Stimulated activated naive B cell treated with anti-CD40 and anti-IgM and Interleukin-4, amounts not matched to agents 10 μg/mL and 1 μg/mL and 100 μg/mL, for 72 hours (primary cell): ENCODE measurements at regions not wholly inside any gene's neighbourhood (a gene's known extent, or its start where the extent isn't known, plus 50 kb on each side); places are given as distances from the start of the nearest gene placed in this dataset.

Experiments used
- ATAC-seq, 2 donors: fragments of 150-1000 bp; cut with Tn5 transposase; replicated peaks; 2 replicates each; pipeline ENCODE4 v1.10.0; 2021; ENCODE audit warnings: moderate library complexity in 1 of 2
- DNase-seq: peaks from one replicate; pipeline ENCODE4 v3.0.0; 2021
- H3K27ac Mint-ChIP-seq: one replicate; pipeline ENCODE4 v1.8.0; 2022; ENCODE audit warnings: mild to moderate bottlenecking, mixed read lengths
- H3K27me3 Mint-ChIP-seq, 2 donors: one replicate each; pipeline ENCODE4 v1.8.0; 2022; ENCODE audit warnings: mixed read lengths in 2 of 2
- H3K36me3 Mint-ChIP-seq, 2 donors: one replicate each; pipeline ENCODE4 v1.8.0; 2022; ENCODE audit warnings: mixed read lengths in 2 of 2, mild to moderate bottlenecking in 1 of 2
- H3K4me1 Mint-ChIP-seq, 2 donors: one replicate each; pipeline ENCODE4 v1.8.0; 2022; ENCODE audit warnings: mixed read lengths in 2 of 2, mild to moderate bottlenecking in 1 of 2
- H3K4me3 Mint-ChIP-seq, 2 donors: one replicate each; pipeline ENCODE4 v1.8.0; 2022; ENCODE audit warnings: mild to moderate bottlenecking in 2 of 2, mixed read lengths in 2 of 2, moderate library complexity in 1 of 2
- H3K9me3 Mint-ChIP-seq, 2 donors: one replicate each; pipeline ENCODE4 v1.8.0; 2022; ENCODE audit warnings: mixed read lengths in 2 of 2, mild to moderate bottlenecking in 1 of 2

DNA sequence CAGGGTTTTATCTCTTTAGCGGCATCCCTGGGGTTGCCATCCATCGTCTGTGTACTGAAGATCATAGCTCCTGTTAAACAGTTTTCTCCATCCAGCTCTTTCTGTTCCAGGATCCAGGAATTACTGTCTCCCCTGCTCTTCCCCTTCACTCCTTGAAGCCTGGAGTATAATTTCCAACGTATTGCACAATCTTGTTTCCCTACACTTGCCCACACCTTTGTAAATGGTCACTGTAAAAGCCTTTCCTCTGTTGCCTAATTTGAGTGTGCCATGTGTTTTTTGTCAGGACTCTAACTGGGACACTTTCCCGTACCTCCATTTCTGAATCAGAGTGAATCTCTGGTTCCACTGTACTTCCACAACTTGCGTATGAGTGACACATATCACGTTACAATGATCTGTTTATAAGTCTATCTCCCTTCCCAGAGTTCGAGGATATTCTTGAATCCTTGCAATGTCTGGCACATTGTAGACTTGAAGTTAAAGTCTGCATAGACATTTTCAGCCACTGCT, 199.6 kb upstream of the SNX7 start:
- ATAC-seq (no peak), DNase-seq (no peak)
- H3K27me3 Mint-ChIP-seq = no peaks in the 10 kb centered on the region
- H3K9me3 Mint-ChIP-seq = no peaks in the 10 kb centered on the region
- H3K27ac Mint-ChIP-seq = no peak overlapping the region
- no peaks in the 10 kb centered on the region for H3K36me3 Mint-ChIP-seq
- no peaks in the 10 kb centered on the region for H3K4me1 Mint-ChIP-seq
- no peak overlapping the region for H3K4me3 Mint-ChIP-seq

DNA sequence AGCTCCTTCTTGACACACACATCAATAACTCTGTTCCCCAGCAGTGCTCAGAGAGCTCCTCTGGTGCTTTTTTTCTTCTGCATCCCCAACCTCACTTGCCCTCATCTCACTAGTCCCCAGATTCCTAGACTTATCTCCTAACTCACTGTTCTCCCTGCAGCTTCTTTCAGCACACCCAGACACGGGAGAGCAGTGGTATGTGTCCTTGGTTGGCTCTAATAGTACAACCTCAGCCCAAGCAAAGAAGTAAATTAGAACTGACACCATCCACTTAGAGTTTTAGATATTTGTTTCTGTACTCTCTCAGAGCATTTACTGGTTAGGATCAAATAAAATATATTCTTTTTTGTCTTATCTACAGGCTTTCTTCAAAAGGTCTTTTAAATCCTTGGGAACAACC, 201.4 kb upstream of the SNX7 start:
- Mint-ChIP-seq H3K9me3 (no peaks in the 10 kb centered on the region), H3K36me3 (no peaks in the 10 kb centered on the region), H3K4me1 (no peaks in the 10 kb centered on the region), H3K27me3 (no peaks in the 10 kb centered on the region), H3K27ac (no peak overlapping the region), H3K4me3 (no peak overlapping the region)
- ATAC-seq (peak in 1 of 2 donors; percentile 33), DNase-seq (no peak)

DNA sequence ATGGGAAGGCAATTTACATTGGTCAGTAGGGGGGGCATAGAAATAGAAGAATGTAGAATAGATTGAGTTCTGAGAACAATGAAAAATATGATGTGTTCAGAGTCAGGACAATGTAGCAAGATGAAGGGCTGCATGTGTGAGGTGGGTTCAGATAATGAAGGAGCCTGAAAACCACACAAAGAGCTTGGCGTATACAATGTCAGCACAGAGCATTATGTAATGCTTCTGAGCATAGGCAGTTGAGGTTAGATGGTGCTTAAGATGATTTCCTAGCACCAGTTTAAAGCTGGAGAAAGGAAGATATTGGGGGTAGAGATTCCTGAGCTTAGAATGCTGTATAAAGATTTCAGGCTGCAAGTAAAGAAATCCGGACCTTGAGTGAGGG, 202.0 kb upstream of the SNX7 start:
- Mint-ChIP-seq H3K4me1 (no peaks in the 10 kb centered on the region), H3K27me3 (no peaks in the 10 kb centered on the region), H3K36me3 (no peaks in the 10 kb centered on the region), H3K4me3 (no peak overlapping the region), H3K9me3 (no peaks in the 10 kb centered on the region), H3K27ac (no peak overlapping the region)
- DNase-seq = no peak
- no peak for ATAC-seq

DNA sequence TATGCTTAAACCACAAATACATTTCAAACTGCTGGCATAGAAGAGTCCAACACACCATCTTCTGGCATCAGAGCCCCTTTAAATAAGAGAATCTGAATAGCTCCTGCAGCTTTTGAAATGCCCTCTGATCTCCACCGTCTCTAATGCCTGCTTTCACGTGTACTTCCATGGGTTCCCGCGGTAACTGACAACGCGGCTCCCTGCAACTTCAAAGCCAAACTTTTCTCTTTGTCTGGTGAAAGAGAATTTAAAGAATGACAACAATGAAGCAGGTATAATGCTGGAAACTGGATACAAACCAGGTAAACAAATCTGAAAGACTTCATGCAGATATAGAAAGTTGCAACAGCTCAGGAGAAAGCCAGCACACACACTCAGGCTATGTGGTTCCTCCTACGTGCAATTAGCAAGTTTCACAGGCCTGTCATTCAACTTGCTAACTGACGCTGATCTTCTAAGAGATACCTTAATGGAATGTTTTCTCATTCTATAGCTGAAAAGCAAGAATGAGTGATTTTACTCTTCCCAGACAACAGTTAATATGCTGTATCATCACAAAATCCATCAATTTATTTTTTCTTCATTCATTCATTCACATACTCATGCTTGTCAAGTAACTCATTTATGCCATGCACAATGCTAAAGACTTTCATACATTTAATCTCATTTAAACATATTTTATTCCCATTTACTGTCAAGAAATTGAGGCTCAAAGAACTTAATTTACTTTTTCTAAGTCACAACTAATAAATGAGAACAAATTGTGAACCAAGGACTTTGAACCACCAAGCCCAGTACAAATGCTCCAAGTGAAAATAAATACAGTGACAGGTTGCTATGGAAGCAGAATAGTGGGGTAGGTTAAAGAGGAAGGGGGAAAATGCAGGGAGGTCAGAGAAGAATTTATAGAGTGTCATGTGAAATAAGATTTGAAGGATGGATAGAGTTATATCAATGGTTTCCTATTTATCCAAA, 202.7 kb upstream of the SNX7 start:
- no peak overlapping the region for H3K27ac Mint-ChIP-seq
- H3K4me1 Mint-ChIP-seq = no peaks in the 10 kb centered on the region
- H3K9me3 Mint-ChIP-seq = no peaks in the 10 kb centered on the region
- DNase-seq = no peak
- ATAC-seq = no peak
- no peak overlapping the region for H3K4me3 Mint-ChIP-seq
- no peaks in the 10 kb centered on the region for H3K36me3 Mint-ChIP-seq
- H3K27me3 Mint-ChIP-seq = no peaks in the 10 kb centered on the region

DNA sequence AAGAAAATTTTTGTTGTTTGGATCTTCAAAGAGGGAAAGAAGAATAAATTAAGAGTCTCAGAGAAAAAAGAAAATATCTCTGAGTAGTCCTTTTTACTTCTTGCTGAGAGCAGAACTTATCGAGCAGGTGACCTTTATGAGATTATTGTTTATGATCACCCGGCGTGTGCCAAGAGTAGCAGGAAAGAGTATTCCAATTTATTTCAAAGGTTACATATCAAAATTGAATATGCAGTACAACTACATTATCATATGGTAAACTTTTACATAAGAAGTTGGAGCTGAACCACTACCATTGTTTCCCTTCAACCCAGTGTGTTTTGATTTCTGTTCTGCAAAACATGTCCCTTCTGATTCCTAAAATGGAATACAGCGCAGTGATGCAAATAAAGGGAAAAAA, 204.3 kb upstream of the SNX7 start:
- DNase-seq = no peak
- Mint-ChIP-seq H3K4me1 (no peaks in the 10 kb centered on the region), H3K27me3 (no peaks in the 10 kb centered on the region), H3K4me3 (no peak overlapping the region), H3K36me3 (no peaks in the 10 kb centered on the region), H3K27ac (no peak overlapping the region), H3K9me3 (no peaks in the 10 kb centered on the region)
- no peak for ATAC-seq

DNA sequence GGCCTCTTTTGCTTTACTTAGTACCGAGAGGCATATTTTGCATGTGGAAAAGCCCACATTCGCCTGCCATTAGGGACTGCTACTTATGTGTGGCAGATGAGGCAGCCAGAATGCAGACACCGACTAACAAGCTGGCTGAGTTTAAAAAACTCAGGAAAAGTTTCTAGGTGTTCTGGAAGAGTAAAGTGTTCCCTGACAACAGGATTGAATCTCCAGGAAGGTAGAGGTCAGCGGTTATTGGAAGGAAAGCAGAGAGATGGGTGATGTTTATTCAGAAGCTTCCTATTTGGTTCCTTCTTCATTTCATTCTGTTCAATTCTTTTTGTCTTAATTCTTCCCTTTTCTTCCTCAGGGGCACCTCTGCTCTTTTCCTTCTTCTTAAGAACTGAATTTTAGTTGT, 206.9 kb upstream of the SNX7 start:
- Mint-ChIP-seq H3K27me3 (no peaks in the 10 kb centered on the region), H3K9me3 (no peaks in the 10 kb centered on the region), H3K4me3 (no peak overlapping the region), H3K4me1 (no peaks in the 10 kb centered on the region), H3K27ac (no peak overlapping the region), H3K36me3 (no peaks in the 10 kb centered on the region)
- ATAC-seq (no peak), DNase-seq (no peak)

DNA sequence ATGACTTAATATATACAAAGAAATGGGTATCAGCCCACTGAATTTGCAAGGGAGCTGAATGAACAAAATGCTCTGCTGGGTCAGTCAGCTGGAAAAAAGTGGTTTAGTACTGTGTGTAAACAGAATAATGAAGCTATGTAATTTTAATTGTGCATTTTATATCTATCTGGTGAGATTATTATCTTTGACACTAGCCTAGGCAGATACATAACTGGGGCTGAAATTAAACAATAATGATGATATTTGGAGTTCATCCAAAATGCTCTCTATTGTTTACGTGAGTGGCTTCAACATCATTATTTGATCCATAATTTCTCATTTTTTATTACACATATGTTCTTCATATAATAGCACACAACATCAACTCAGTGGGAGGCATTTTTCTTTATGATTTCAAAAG, 208.5 kb upstream of the SNX7 start:
- H3K9me3 Mint-ChIP-seq = peaks cover 0 to 1% of the 10 kb centered on the region in 2 donors
- H3K4me3 Mint-ChIP-seq = no peak overlapping the region
- H3K27me3 Mint-ChIP-seq = no peaks in the 10 kb centered on the region
- ATAC-seq (no peak), DNase-seq (no peak)
- no peak overlapping the region for H3K27ac Mint-ChIP-seq
- no peaks in the 10 kb centered on the region for H3K4me1 Mint-ChIP-seq
- H3K36me3 Mint-ChIP-seq = no peaks in the 10 kb centered on the region

DNA sequence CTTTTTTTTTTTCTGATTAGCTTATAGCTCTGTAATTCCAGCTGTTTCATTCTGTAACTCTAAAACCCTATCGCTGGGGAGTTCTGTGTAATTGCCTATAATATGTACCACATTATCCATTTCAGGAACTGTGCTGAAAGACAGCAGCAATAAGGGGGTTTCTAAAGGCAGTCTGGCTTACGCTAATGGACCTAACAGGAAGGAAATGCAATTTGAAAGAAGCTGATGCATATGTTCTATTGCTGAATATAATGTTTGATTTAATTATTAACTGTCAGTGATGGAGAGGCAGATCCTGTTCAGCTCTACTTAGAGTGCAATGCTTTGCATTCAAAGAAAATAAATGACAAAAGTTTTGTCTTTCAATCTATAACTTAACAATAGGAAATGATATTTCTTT, 209.4 kb upstream of the SNX7 start:
- no peaks in the 10 kb centered on the region for H3K27me3 Mint-ChIP-seq
- H3K27ac Mint-ChIP-seq = no peak overlapping the region
- no peaks in the 10 kb centered on the region for H3K4me1 Mint-ChIP-seq
- no peak overlapping the region for H3K4me3 Mint-ChIP-seq
- no peaks in the 10 kb centered on the region for H3K36me3 Mint-ChIP-seq
- peaks cover 0 to 1% of the 10 kb centered on the region in 2 donors for H3K9me3 Mint-ChIP-seq
- DNase-seq = no peak
- ATAC-seq = no peak

DNA sequence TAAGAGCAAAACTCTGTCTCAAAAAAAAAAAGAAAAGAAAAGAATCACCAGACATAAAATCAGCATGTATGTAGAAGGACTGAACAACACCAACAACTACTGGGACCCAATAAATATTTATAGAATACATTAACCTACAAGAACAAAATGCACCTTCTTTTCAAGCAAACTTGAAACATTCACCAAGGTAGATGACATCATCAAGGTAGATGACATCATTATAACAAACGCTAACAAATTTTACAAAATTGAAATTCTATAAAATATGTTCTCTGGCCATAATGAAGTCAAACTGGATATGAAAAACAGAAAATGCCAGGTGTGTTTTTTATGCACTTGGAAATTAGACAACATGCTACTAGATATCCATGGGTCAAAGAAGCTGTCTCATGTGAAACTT, 220.2 kb upstream of the SNX7 start:
- no peaks in the 10 kb centered on the region for H3K27me3 Mint-ChIP-seq
- H3K9me3 Mint-ChIP-seq = no peaks in the 10 kb centered on the region
- H3K36me3 Mint-ChIP-seq = no peaks in the 10 kb centered on the region
- H3K27ac Mint-ChIP-seq = no peak overlapping the region
- no peaks in the 10 kb centered on the region for H3K4me1 Mint-ChIP-seq
- H3K4me3 Mint-ChIP-seq = no peak overlapping the region
- no peak for DNase-seq
- ATAC-seq = no peak

DNA sequence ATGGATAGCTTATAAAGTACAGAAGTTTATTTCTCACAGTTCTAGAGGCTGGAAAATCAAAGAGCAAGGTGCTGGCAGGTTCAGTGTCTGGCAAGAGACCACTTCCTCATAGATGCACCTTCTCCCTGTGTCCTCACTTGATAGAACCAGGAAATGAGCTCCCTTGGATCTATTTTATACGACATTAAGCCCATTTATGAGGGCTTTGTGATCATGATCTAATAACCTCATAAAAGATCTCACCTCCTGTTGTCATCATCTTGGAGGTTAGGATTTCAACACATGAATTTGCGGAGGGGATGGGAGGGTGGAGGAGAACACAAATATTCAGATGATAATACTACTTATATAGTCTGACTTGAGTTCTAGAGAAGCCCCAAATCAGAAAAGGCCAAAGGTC, 222.1 kb upstream of the SNX7 start:
- H3K36me3 Mint-ChIP-seq = no peaks in the 10 kb centered on the region
- no peak overlapping the region for H3K4me3 Mint-ChIP-seq
- H3K27ac Mint-ChIP-seq = no peak overlapping the region

DNA sequence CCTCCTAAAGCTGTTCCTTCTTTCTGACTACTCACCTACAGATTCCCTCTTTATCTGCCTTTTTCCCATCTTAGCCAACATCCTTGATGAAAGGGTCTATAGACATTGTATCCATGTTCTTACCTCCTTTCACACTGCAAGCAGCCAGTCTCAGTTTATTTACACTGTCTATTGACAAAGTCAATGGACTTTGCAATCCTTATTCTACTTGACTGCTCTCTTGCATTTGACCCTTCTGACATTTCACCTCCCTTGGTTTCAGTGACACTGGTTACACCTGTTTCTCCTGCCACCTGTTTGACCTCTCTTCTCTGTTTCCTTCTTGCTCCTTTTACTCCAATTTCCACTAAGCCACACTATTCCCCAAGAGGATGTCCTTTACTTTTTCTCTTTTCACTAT, 224.0 kb upstream of the SNX7 start:
- ATAC-seq (no peak), DNase-seq (no peak)
- Mint-ChIP-seq H3K27me3 (no peaks in the 10 kb centered on the region), H3K36me3 (no peaks in the 10 kb centered on the region), H3K4me3 (no peak overlapping the region), H3K4me1 (no peaks in the 10 kb centered on the region), H3K9me3 (no peaks in the 10 kb centered on the region), H3K27ac (no peak overlapping the region)

More for the DNA sequence above, 222.1 kb upstream of the SNX7 start:
- Mint-ChIP-seq H3K27me3 (no peaks in the 10 kb centered on the region), H3K4me1 (no peaks in the 10 kb centered on the region), H3K9me3 (no peaks in the 10 kb centered on the region)
- ATAC-seq (no peak), DNase-seq (no peak)

DNA sequence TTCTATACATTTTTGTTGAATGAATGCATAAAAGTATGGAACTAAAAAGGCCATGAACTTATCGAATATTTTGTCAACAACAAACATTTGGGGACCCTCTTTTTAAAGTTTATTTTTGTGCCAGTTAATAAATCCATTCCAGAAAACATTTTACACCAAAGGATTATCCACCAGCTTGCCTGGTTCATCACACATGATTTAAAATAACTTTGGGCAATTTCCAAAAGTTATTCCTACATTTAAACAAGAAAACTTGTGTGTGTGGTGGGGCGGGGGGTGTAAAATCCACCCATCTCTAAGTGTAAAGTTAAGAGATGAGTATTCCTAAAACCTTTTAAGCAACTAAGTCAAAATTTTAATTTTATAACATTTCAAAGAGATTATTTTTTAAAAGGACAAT, 224.5 kb upstream of the SNX7 start:
- ATAC-seq (no peak), DNase-seq (no peak)
- Mint-ChIP-seq H3K9me3 (no peaks in the 10 kb centered on the region), H3K4me1 (no peaks in the 10 kb centered on the region), H3K4me3 (no peak overlapping the region), H3K27ac (no peak overlapping the region), H3K27me3 (no peaks in the 10 kb centered on the region), H3K36me3 (no peaks in the 10 kb centered on the region)

DNA sequence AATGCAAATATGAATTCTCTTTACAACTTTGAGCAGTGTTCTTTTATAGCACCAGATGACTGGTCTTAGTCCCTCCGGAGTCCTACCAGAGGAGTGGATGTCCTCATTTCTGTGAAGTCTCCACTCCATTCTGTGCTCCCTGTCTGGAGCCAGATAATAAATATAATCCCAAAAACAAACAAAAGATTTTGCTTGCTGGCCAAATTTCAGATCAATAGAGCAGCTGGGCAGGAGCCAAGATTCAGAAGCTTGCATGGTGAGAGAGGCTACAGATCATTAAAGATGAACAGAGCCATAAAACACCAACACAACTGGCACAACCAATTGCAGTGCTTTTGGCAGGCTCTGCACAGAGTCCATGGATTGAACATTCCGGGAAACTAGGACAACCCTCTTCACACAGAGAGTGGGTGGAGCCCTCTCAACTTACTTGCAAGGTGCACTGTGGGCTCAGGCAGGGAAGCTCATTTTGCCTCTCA, 231.5 kb upstream of the SNX7 start:
- Mint-ChIP-seq H3K4me3 (no peak overlapping the region), H3K9me3 (no peaks in the 10 kb centered on the region), H3K36me3 (no peaks in the 10 kb centered on the region), H3K27me3 (no peaks in the 10 kb centered on the region), H3K4me1 (peaks cover 0 to 4% of the 10 kb centered on the region in 2 donors), H3K27ac (no peak overlapping the region)
- DNase-seq (no peak), ATAC-seq (no peak)

DNA sequence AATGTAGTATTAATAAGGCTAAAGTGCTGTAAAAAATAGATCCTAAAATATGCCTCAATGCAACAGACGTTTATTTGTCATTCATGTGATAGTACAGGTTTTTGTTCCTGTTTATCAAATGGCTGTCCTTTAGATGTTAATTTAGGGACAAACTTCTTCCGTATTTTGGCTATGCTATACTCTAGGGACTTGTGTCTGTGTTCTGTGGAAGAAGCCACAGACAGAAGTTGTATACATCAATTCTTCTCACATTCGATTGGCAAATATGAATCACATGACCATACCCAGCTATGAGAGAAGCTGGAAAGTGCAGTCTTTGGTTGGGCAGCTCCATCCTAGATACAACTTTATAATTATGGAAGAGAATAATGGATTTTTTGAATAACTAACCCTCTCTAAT, 232.7 kb upstream of the SNX7 start:
- H3K9me3 Mint-ChIP-seq = no peaks in the 10 kb centered on the region
- no peak overlapping the region for H3K4me3 Mint-ChIP-seq
- ATAC-seq = peak; percentile 80 to 87
- DNase-seq = no peak
- H3K4me1 Mint-ChIP-seq = peaks cover 0 to 4% of the 10 kb centered on the region in 2 donors
- H3K27ac Mint-ChIP-seq = no peak overlapping the region
- H3K27me3 Mint-ChIP-seq = no peaks in the 10 kb centered on the region
- no peaks in the 10 kb centered on the region for H3K36me3 Mint-ChIP-seq

DNA sequence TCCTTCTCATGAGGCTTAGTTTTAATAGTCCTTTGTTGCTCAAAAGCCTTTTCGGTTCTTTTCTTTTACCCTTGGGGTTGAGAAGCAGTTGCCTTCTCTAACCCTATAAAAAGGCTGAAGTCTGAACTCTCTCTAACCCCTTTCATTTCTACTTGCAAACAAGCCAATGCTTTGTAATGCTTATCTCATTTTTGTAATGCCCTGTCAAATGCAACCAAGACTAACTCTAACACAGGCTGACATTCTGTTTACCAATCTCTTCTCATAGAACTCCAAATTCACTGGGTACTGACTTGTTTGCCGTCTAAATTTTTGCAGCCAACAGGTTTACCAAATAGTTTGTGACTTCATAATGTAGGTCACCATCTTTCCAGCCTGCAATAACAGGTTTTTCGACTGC, 233.9 kb upstream of the SNX7 start:
- Mint-ChIP-seq H3K9me3 (no peaks in the 10 kb centered on the region), H3K27me3 (no peaks in the 10 kb centered on the region), H3K4me1 (peaks cover 0 to 4% of the 10 kb centered on the region in 2 donors), H3K27ac (no peak overlapping the region), H3K4me3 (no peak overlapping the region), H3K36me3 (no peaks in the 10 kb centered on the region)
- no peak for DNase-seq
- no peak for ATAC-seq
